CD4-positive, alpha-beta memory T cell (primary cell): ENCODE measurements at regions not wholly inside any gene's neighbourhood (a gene's known extent, or its start where the extent isn't known, plus 50 kb on each side); places are given as distances from the start of the nearest gene placed in this dataset.
"Not testable (repeated sequence)": the region's sequence is repeated elsewhere in the genome, so short reads cannot be mapped to it uniquely, and the experiment has no call there.

ENCODE experiments used
- CTCF ChIA-PET: fragments of 350-600 bp; sonication (Branson Sonifier 250); formaldehyde crosslinking; loops from one replicate; lab custom pipeline; 2021; ENCODE audit warnings: inconsistent platforms; ENCODE audit not compliant: partially characterized antibody; lab: Charles Lee
- POLR2A ChIA-PET: fragments of 350-600 bp; sonication (Branson Sonifier 250); formaldehyde crosslinking; loops from one replicate; lab custom pipeline; 2021; ENCODE audit not compliant: partially characterized antibody; lab: Charles Lee
- DNase-seq, 5 donors: peaks; one replicate each; pipeline versions ENCODE4 v3.0.0 to v3.0.0-alpha.2; 2020 to 2022; ENCODE audit warnings: mixed read lengths in 1 of 5
- H3K27ac ChIP-seq: one replicate; pipeline ENCODE4 v1.7.0; 2013; ENCODE audit warnings: low read depth, low read length
- H3K27me3 ChIP-seq: 2 replicates; pipeline ENCODE4 v1.7.0; 2013; ENCODE audit warnings: mild to moderate bottlenecking, low read length, moderate library complexity; ENCODE audit not compliant: insufficient read depth
- H3K36me3 ChIP-seq: 2 replicates; pipeline ENCODE4 v1.7.0; 2013; ENCODE audit warnings: mild to moderate bottlenecking, low read length, moderate library complexity; ENCODE audit not compliant: insufficient read depth
- H3K4me1 ChIP-seq: 2 replicates; pipeline ENCODE4 v1.7.0; 2013; ENCODE audit warnings: mild to moderate bottlenecking, low read length, moderate library complexity; ENCODE audit not compliant: insufficient read depth
- H3K4me3 ChIP-seq, 2 donors: one replicate each; pipeline ENCODE4 v1.7.0; 2013; ENCODE audit warnings: low read length in 2 of 2, mild to moderate bottlenecking in 1 of 2
- H3K9me3 ChIP-seq, 2 donors: one replicate each; pipeline ENCODE4 v1.7.0; 2013; ENCODE audit warnings: low read length in 2 of 2, control low read depth in 1 of 2; ENCODE audit not compliant: control insufficient read depth in 1 of 2
- H3K27ac Mint-ChIP-seq, 7 donors: one replicate each; pipeline ENCODE4 v1.8.0; 2020 to 2021; ENCODE audit warnings: mixed read lengths in 7 of 7, mild to moderate bottlenecking in 6 of 7, inconsistent platforms in 3 of 7, moderate library complexity in 3 of 7
- H3K27me3 Mint-ChIP-seq, 2 donors: one replicate each; pipeline ENCODE4 v1.8.0; 2020 to 2021; ENCODE audit warnings: mixed read lengths in 2 of 2
- H3K36me3 Mint-ChIP-seq, 2 donors: one replicate each; pipeline ENCODE4 v1.8.0; 2020 to 2021; ENCODE audit warnings: mixed read lengths in 2 of 2, inconsistent platforms in 1 of 2, mild to moderate bottlenecking in 1 of 2
- H3K4me1 Mint-ChIP-seq, 4 donors: one replicate each; pipeline ENCODE4 v1.8.0; 2020 to 2021; ENCODE audit warnings: mixed read lengths in 4 of 4, mild to moderate bottlenecking in 1 of 4
- H3K4me3 Mint-ChIP-seq, 8 donors: one replicate each; pipeline ENCODE4 v1.8.0; 2020 to 2021; ENCODE audit warnings: mixed read lengths in 8 of 8, mild to moderate bottlenecking in 7 of 8, moderate library complexity in 6 of 8, inconsistent platforms in 3 of 8
- H3K9me3 Mint-ChIP-seq, 8 donors: one replicate each; pipeline ENCODE4 v1.8.0; 2020 to 2021; ENCODE audit warnings: mixed read lengths in 8 of 8, mild to moderate bottlenecking in 5 of 8, inconsistent platforms in 3 of 8, moderate library complexity in 1 of 8
- intact Hi-C: fragments of 100-400 bp; cut with micrococcal nuclease; formaldehyde crosslinking; loops from one replicate; pipeline ENCODE4 v1.15.1; 2023

DNA sequence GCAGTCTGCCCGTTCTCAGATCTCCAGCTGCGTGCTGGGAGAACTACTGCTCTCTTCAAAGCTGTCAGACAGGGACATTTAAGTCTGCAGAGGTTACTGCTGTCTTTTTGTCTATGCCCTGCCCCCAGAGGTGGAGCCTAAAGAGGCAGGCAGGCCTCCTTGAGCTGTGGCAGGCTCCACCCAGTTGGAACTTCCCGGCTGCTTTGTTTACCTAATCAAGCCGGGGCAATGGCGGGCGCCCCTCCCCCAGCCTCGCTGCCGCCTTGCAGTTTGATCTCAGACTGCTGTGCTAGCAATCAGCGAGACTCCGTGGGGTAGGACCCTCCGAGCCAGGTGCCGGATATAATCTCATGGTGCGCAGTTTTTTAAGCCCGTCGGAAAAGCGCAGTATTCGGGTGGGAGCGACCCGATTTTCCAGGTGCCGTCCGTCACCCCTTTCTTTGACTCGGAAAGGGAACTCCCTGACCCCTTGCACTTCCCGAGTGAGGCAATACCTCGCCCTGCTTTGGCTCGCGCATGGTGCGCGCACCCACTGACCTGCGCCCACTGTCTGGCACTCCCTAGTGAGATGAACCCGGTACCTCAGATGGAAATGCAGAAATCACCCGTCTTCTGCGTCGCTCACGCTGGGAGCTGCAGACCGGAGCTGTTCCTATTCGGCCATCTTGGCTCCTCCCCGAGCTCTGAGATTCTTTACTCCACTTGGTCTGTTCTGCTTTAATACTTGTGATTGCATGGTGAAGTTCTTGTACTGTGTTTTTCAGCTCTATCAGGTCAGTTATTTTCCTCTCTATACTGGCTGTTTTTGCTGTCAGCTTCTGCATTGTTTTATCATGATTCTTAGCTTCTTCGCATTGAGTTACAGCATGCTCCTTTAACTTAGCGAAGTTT is 148.9 kb upstream of the TPRG1 start:
- peak in 2 of 5 donors; percentile 13 to 15 for DNase-seq

DNA sequence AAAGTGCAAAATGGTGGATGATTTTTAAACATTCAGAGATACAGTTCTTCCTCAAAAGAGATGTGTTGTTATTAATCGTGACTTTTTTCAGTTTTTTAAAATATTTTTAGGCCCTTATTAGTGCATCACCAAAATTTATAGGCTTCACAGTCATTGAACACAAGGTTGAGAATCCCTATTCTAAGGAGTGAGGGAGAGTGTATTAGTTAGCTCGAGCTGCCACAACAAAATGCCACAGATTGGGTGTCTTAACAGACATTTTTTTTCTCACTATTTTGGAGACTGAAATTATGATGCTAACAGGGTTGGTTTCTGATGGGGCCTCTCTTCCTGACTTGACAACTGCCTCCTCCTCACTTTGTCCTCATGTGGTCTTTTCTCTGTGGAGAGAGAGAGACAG is 145.9 kb upstream of the TPRG1 start:
- H3K27ac Mint-ChIP-seq = no peak overlapping the region
- intact Hi-C loops = no loop called here
- no peaks in the 10 kb centered on the region for H3K9me3 ChIP-seq
- DNase-seq = no peak
- H3K4me1 Mint-ChIP-seq = peaks cover 0 to 4% (median 0%) of the 10 kb centered on the region in 4 donors
- no peak overlapping the region for H3K27ac ChIP-seq
- H3K27me3 ChIP-seq = no peaks in the 10 kb centered on the region
- ChIA-PET POLR2A (no interaction called here), CTCF (interaction anchor here (1.0 to 4.0 kb wide), 3 partner anchors 15 to 1286 kb away, joined by 3 to 19 read pairs (median 5); no protein-coding TSS in a partner anchor)
- H3K36me3 Mint-ChIP-seq = no peaks in the 10 kb centered on the region
- peaks cover 3 to 5% of the 10 kb centered on the region in 2 donors for H3K27me3 Mint-ChIP-seq
- H3K4me1 ChIP-seq = no peaks in the 10 kb centered on the region
- H3K9me3 Mint-ChIP-seq = peaks cover 0 to 6% (median 0%) of the 10 kb centered on the region in 8 donors
- H3K36me3 ChIP-seq = no peaks in the 10 kb centered on the region
- no peak overlapping the region for H3K4me3 ChIP-seq
- H3K4me3 Mint-ChIP-seq = no peak overlapping the region

More for the DNA sequence above, 148.9 kb upstream of the TPRG1 start:
- H3K27ac Mint-ChIP-seq, H3K36me3 ChIP-seq, H3K36me3 Mint-ChIP-seq, H3K27me3 Mint-ChIP-seq, H3K4me1 Mint-ChIP-seq, H3K4me3 ChIP-seq, H3K4me1 ChIP-seq, intact Hi-C loops, H3K27ac ChIP-seq, POLR2A ChIA-PET, H3K27me3 ChIP-seq, H3K9me3 Mint-ChIP-seq, H3K9me3 ChIP-seq: not testable (repeated sequence)
- CTCF ChIA-PET = interaction anchor here (1.8 to 2.3 kb wide), 2 partner anchors 19 to 122 kb away, joined by 5 to 6 read pairs; no protein-coding TSS in a partner anchor
- H3K4me3 Mint-ChIP-seq = peak overlapping the region in 2 of 8 donors; percentile 41 to 53

GRCh38 chr3:189027626-189028155 is 144.1 kb upstream of the TPRG1 start:
- Mint-ChIP-seq H3K9me3 (peaks cover 0 to 6% (median 0%) of the 10 kb centered on the region in 8 donors), H3K4me3 (no peak overlapping the region), H3K27me3 (peaks cover 4 to 5% of the 10 kb centered on the region in 2 donors), H3K4me1 (peaks cover 0 to 4% (median 0%) of the 10 kb centered on the region in 4 donors), H3K36me3 (no peaks in the 10 kb centered on the region), H3K27ac (no peak overlapping the region)
- no peak for DNase-seq
- H3K9me3 ChIP-seq = no peaks in the 10 kb centered on the region
- H3K36me3 ChIP-seq = no peaks in the 10 kb centered on the region
- H3K4me1 ChIP-seq = no peaks in the 10 kb centered on the region
- H3K4me3 ChIP-seq = no peak overlapping the region
- POLR2A ChIA-PET = no interaction called here
- no peaks in the 10 kb centered on the region for H3K27me3 ChIP-seq
- no peak overlapping the region for H3K27ac ChIP-seq
- intact Hi-C loops = no loop called here
- CTCF ChIA-PET = interaction anchor here (0.6 to 4.0 kb wide), 3 partner anchors 13 to 1287 kb away, joined by 3 to 19 read pairs (median 3); no protein-coding TSS in a partner anchor

DNA sequence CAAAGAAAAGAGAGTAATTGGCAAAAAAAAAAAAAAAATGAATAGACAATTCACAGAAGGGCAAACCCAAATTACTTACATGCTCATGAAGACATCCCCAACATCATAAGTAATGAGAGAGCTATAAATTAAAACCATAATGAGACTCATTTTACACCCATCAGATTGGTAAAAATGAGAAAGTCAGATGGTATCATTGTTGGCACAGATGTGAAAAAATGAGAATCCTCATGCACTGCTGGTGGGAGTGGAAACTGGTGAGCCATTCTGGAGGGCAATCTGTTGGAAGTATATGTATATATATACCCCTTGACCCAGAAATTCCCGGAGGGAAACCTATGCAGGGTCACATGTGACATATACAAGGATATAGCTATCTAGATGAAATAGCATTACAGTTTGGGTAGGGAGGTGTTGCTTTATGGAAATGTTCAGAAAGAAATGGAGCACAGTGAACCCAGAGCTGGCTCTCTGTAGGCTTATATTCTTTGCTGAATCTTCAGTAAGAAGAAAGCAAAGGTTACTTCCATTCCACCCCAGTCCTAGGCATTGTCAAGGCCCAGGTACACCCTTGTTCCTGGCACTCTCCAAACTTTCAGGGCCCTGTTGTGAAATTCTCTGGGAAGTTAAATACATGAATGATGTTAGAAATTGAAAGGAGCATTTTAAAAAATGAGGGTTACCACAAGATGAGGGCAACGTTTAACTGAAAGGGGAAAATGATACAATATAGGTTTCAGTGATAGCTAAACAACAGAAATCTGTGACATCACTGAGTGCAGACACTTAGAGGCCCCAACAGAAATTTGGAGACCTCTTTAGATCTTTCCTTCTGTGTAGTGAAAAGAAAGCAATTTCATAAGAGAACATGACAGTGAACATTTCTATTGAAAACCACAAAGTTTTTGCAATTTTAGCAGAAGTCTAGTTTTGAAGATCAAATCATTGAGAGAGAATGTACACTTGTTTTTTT is 132.7 kb upstream of the TPRG1 start:
- no peaks in the 10 kb centered on the region for H3K36me3 Mint-ChIP-seq
- POLR2A ChIA-PET = interaction anchor here (0.6 to 3.2 kb wide), 3 partner anchors 12 to 1296 kb away, joined by 4 to 13 read pairs (median 5); no protein-coding TSS in a partner anchor
- H3K36me3 ChIP-seq = no peaks in the 10 kb centered on the region
- DNase-seq = no peak
- no peak overlapping the region for H3K4me3 ChIP-seq
- H3K4me3 Mint-ChIP-seq = no peak overlapping the region
- H3K27me3 ChIP-seq = no peaks in the 10 kb centered on the region
- no peaks in the 10 kb centered on the region for H3K27me3 Mint-ChIP-seq
- CTCF ChIA-PET = interaction anchor here (1.1 to 12.1 kb wide), 10 partner anchors 8 to 1300 kb away, joined by 3 to 216 read pairs (median 7); no protein-coding TSS in a partner anchor
- H3K27ac ChIP-seq = no peak overlapping the region
- peaks cover 6 to 11% (median 7%) of the 10 kb centered on the region in 4 donors for H3K4me1 Mint-ChIP-seq
- H3K9me3 ChIP-seq = no peaks in the 10 kb centered on the region
- intact Hi-C loops = no loop called here
- H3K27ac Mint-ChIP-seq = peak overlapping the region in 3 of 7 donors; percentile 9 to 33 (median 16)
- no peaks in the 10 kb centered on the region for H3K9me3 Mint-ChIP-seq
- H3K4me1 ChIP-seq = peaks cover 7% of the 10 kb centered on the region

- POLR2A ChIA-PET = interaction anchor here (1.0 to 3.2 kb wide), 10 partner anchors 9 to 1302 kb away, joined by 4 to 40 read pairs (median 14); no protein-coding TSS in a partner anchor
- Mint-ChIP-seq H3K4me1 (peaks cover 6 to 11% (median 8%) of the 10 kb centered on the region in 4 donors), H3K36me3 (no peaks in the 10 kb centered on the region), H3K27ac (peak overlapping the region in 1 of 7 donors; percentile 39), H3K4me3 (no peak overlapping the region), H3K27me3 (no peaks in the 10 kb centered on the region), H3K9me3 (no peaks in the 10 kb centered on the region)
- H3K27me3 ChIP-seq = no peaks in the 10 kb centered on the region
- CTCF ChIA-PET = interaction anchor here (1.0 to 12.1 kb wide), 28 partner anchors 8 to 1302 kb away, joined by 3 to 216 read pairs (median 8); partner anchors contain the start of gene BCL6
- H3K36me3 ChIP-seq = no peaks in the 10 kb centered on the region
- no peaks in the 10 kb centered on the region for H3K9me3 ChIP-seq
- peaks cover 7% of the 10 kb centered on the region for H3K4me1 ChIP-seq
- DNase-seq = no peak
- no peak overlapping the region for H3K4me3 ChIP-seq
- intact Hi-C loops = loop anchor here (1.0 kb wide), 6 partner anchors 10 to 1301 kb away; no protein-coding TSS in a partner anchor
- no peak overlapping the region for H3K27ac ChIP-seq
These were observed 131.0 kb upstream of the TPRG1 start for GRCh38 chr3:189040656-189041335.

- Histone ChIP-seq H3K36me3 (no peaks in the 10 kb centered on the region), H3K4me1 (peaks cover 7% of the 10 kb centered on the region), H3K27me3 (no peaks in the 10 kb centered on the region), H3K9me3 (no peaks in the 10 kb centered on the region), H3K4me3 (no peak overlapping the region), H3K27ac (peak overlapping the region; percentile 52)
- ChIA-PET POLR2A (interaction anchor here (0.7 to 3.2 kb wide), 14 partner anchors 8 to 1303 kb away, joined by 3 to 40 read pairs (median 10); partner anchors contain the start of gene BCL6), CTCF (interaction anchor here (0.5 to 12.1 kb wide), 39 partner anchors 8 to 1303 kb away, joined by 3 to 216 read pairs (median 4); partner anchors contain the start of gene BCL6)
- Mint-ChIP-seq H3K27ac (peak overlapping the region; percentile 8 to 87 (median 50)), H3K4me3 (no peak overlapping the region), H3K4me1 (peaks cover 6 to 11% (median 8%) of the 10 kb centered on the region in 4 donors), H3K9me3 (no peaks in the 10 kb centered on the region), H3K36me3 (no peaks in the 10 kb centered on the region), H3K27me3 (no peaks in the 10 kb centered on the region)
- intact Hi-C loops = loop anchor here (1.0 kb wide), 6 partner anchors 9 to 1302 kb away; no protein-coding TSS in a partner anchor
- peak; percentile 72 to 82 (median 78) for DNase-seq
These were observed 130.2 kb upstream of the TPRG1 start for GRCh38 chr3:189041482-189042090.
